ENCODE measurements at regions not wholly inside any gene's neighbourhood (a gene's known extent, or its start where the extent isn't known, plus 50 kb on each side); places are given as distances from the start of the nearest gene placed in this dataset.

- ATAC-seq (no peak), FAIRE-seq (no peak)
- WGBS (ENCODE audit: insufficient coverage, low coverage, missing lambda C conversion rate): 6% methylated on average over 1 of the region's 1 CpG
- no peak for TF ChIP-seq NCOR1 (IDR thresholded peaks at IDR 0.05)
- TF ChIP-seq CBX3 (IDR thresholded peaks at IDR 0.05; ENCODE audit: borderline replicate concordance in 1 of 2, low read length in 2 of 2): no peak
- TF ChIP-seq LARP7 (IDR thresholded peaks at IDR 0.05): no peak
- TF ChIP-seq ZNF445 (CRISPR knock-in tag; IDR thresholded peaks at IDR 0.05; ENCODE audit: low read depth): no peak
- no peak for TF ChIP-seq GTF2A2 (tag; IDR thresholded peaks at IDR 0.05)
- TF ChIP-seq ZNF740 (CRISPR knock-in tag; IDR thresholded peaks at IDR 0.05): no peak
- TF ChIP-seq ZNF740 (tag; IDR thresholded peaks at IDR 0.05): no peak
- TF ChIP-seq, protein P1, sequence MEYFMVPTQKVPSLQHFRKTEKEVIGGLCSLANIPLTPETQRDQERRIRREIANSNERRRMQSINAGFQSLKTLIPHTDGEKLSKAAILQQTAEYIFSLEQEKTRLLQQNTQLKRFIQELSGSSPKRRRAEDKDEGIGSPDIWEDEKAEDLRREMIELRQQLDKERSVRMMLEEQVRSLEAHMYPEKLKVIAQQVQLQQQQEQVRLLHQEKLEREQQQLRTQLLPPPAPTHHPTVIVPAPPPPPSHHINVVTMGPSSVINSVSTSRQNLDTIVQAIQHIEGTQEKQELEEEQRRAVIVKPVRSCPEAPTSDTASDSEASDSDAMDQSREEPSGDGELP (CRISPR knock-in tag; IDR thresholded peaks at IDR 0.05; ENCODE audit: borderline replicate concordance): no peak
- TF ChIP-seq SP1 (CRISPR knock-in tag; IDR thresholded peaks at IDR 0.05): no peak
- no peak for TF ChIP-seq RBM25 (IDR thresholded peaks at IDR 0.05; ENCODE audit: low read depth, low read length, severe bottlenecking)
- no peak for TF ChIP-seq CGGBP1 (CRISPR knock-in tag; IDR thresholded peaks at IDR 0.05)
- no peak for TF ChIP-seq E2F3 (CRISPR knock-in tag; IDR thresholded peaks at IDR 0.05)
- TF ChIP-seq, protein P2, sequence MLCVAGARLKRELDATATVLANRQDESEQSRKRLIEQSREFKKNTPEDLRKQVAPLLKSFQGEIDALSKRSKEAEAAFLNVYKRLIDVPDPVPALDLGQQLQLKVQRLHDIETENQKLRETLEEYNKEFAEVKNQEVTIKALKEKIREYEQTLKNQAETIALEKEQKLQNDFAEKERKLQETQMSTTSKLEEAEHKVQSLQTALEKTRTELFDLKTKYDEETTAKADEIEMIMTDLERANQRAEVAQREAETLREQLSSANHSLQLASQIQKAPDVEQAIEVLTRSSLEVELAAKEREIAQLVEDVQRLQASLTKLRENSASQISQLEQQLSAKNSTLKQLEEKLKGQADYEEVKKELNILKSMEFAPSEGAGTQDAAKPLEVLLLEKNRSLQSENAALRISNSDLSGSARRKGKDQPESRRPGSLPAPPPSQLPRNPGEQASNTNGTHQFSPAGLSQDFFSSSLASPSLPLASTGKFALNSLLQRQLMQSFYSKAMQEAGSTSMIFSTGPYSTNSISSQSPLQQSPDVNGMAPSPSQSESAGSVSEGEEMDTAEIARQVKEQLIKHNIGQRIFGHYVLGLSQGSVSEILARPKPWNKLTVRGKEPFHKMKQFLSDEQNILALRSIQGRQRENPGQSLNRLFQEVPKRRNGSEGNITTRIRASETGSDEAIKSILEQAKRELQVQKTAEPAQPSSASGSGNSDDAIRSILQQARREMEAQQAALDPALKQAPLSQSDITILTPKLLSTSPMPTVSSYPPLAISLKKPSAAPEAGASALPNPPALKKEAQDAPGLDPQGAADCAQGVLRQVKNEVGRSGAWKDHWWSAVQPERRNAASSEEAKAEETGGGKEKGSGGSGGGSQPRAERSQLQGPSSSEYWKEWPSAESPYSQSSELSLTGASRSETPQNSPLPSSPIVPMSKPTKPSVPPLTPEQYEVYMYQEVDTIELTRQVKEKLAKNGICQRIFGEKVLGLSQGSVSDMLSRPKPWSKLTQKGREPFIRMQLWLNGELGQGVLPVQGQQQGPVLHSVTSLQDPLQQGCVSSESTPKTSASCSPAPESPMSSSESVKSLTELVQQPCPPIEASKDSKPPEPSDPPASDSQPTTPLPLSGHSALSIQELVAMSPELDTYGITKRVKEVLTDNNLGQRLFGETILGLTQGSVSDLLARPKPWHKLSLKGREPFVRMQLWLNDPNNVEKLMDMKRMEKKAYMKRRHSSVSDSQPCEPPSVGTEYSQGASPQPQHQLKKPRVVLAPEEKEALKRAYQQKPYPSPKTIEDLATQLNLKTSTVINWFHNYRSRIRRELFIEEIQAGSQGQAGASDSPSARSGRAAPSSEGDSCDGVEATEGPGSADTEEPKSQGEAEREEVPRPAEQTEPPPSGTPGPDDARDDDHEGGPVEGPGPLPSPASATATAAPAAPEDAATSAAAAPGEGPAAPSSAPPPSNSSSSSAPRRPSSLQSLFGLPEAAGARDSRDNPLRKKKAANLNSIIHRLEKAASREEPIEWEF (CRISPR knock-in tag; IDR thresholded peaks at IDR 0.05): no peak
- TF ChIP-seq, protein P3, sequence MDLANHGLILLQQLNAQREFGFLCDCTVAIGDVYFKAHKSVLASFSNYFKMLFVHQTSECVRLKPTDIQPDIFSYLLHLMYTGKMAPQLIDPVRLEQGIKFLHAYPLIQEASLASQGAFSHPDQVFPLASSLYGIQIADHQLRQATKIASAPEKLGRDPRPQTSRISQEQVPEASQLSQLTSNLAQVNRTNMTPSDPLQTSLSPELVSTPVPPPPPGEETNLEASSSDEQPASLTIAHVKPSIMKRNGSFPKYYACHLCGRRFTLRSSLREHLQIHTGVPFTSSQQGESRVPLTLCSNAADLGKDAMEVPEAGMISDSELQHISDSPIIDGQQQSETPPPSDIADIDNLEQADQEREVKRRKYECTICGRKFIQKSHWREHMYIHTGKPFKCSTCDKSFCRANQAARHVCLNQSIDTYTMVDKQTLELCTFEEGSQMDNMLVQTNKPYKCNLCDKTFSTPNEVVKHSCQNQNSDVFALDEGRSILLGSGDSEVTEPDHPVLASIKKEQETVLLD (IDR thresholded peaks at IDR 0.05): no peak
- no peak for TF ChIP-seq ZNF785 (CRISPR knock-in tag; IDR thresholded peaks at IDR 0.05)
- no peak for TF ChIP-seq LCOR (CRISPR knock-in tag; IDR thresholded peaks at IDR 0.05)
Measured at GRCh38 chr6:134394905-134395304, 77.0 kb upstream of the SGK1 start.

More at GRCh38 chr6:134394905-134395304, 77.0 kb upstream of the SGK1 start:
- no peak overlapping the region for H3K9ac ChIP-seq (ENCODE audit: insufficient read depth in 1 of 2, low read depth in 2 of 2, low read length in 2 of 2)
- no peak overlapping the region for H3K4me2 ChIP-seq (ENCODE audit: insufficient read depth, low read length)
- POLR2A ChIA-PET: interaction anchor here (0.7 to 1.5 kb wide), 3 partner anchors 8 to 41 kb away, joined by 3 to 6 read pairs (median 4); no protein-coding TSS in a partner anchor
- in situ Hi-C loops (cut with MboI): no loop called here
- H3K4me3 ChIP-seq: no peak overlapping the region
- H2AFZ ChIP-seq (ENCODE audit: low read depth, low read length): no peak overlapping the region
- CTCF ChIA-PET (ENCODE audit: low intra/inter-chr PET ratio): no interaction called here
- intact Hi-C loops (cut with micrococcal nuclease): no loop called here
- BruUV-seq (replicated peaks): no TSS peak
- H3K79me2 ChIP-seq (ENCODE audit: control insufficient read depth, insufficient read depth, low read length): no peaks in the 10 kb centered on the region
- H3K36me3 ChIP-seq (ENCODE audit: control insufficient read depth, insufficient read depth, low read length): no peaks in the 10 kb centered on the region
- H4K20me1 ChIP-seq (replicated peaks; ENCODE audit: control insufficient read depth, insufficient read depth, low read length): no peaks in the 10 kb centered on the region
- H3K4me1 ChIP-seq (replicated peaks in 1 of 2; ENCODE audit: control insufficient read depth in 2 of 2, insufficient read depth in 2 of 2, low read length in 2 of 2): peaks cover 0 to 4% of the 10 kb centered on the region in 2 experiments; a peak in 3 of 5 replicates
- no peak for DNase-seq (ENCODE audit: extremely low read depth in 1 of 4, low spot score in 3 of 4)
- no peaks in the 10 kb centered on the region for H3K9me1 ChIP-seq (ENCODE audit: control insufficient read depth, insufficient read depth, low read length)
- no peak overlapping the region for H3K27ac ChIP-seq (ENCODE audit: extremely low read depth, low read depth, low read length)
- no peaks in the 10 kb centered on the region for H3K9me3 ChIP-seq (replicated peaks; ENCODE audit: control insufficient read depth, insufficient read depth, low read depth, low read length)
- H3K27me3 ChIP-seq (ENCODE audit: control insufficient read depth in 2 of 2, insufficient read depth in 2 of 2, low read length in 2 of 2): no peaks in the 10 kb centered on the region
